ENCODE measurements at regions not wholly inside any gene's neighbourhood (a gene's known extent, or its start where the extent isn't known, plus 50 kb on each side); places are given as distances from the start of the nearest gene placed in this dataset.

DNA sequence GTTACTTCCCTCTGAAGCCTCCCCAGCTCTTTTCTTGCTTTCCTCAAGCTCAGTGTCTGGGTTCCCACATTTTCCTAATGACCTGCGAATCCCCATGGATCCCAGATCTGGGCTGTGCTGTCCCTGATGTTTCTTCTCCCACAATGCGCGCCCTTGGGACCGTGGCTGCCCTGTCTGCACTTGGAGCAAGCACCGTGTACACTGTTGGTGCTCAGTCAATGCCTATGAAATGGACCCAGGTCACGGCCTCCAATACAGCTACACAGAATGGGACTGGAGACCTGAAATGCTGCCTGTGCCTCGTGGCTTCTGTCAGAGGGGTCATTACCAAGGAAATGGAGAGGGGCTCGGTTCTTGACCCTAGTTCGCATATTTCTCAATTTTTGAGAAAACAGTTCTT lies 160.1 kb upstream of the SOX1 start:
- Histone ChIP-seq H3K27me3 (replicated peaks in 1 of 4; ENCODE audit: control insufficient read depth in 3 of 4, extremely low read depth in 1 of 4, insufficient read depth in 3 of 4, low read length in 3 of 4) (peaks cover 0 to 3% (median 0%) of the 10 kb centered on the region in 4 experiments; a peak in 1 of 7 replicates), H4K8ac (ENCODE audit: extremely low read depth, insufficient read depth, low read length) (no peak overlapping the region), H2AFZ (ENCODE audit: low read length) (no peak overlapping the region), H4K20me1 (replicated peaks in 1 of 2; ENCODE audit: control insufficient read depth in 1 of 2, insufficient read depth in 2 of 2, low read length in 2 of 2) (no peaks in the 10 kb centered on the region), H3K23ac (ENCODE audit: insufficient read length) (no peak overlapping the region), H4K5ac (ENCODE audit: insufficient read length, low read depth, low read length) (no peak overlapping the region), H3K36me3 (ENCODE audit: control insufficient read depth in 2 of 4, insufficient read depth in 4 of 4, low read length in 3 of 4) (no peaks in the 10 kb centered on the region), H2BK20ac (ENCODE audit: low read length) (no peak overlapping the region), H3K18ac (ENCODE audit: extremely low read depth, low read length) (no peak overlapping the region), H3K4ac (replicated peaks; ENCODE audit: insufficient read length, low read depth, low read length) (no peak overlapping the region), H2BK5ac (ENCODE audit: low read depth, low read length) (no peak overlapping the region), H2AK5ac (ENCODE audit: low read depth, low read length) (no peak overlapping the region), H3K27ac (ENCODE audit: low read depth, low read length) (no peak overlapping the region), H3K23me2 (ENCODE audit: low read depth, low read length) (no peaks in the 10 kb centered on the region), H2BK15ac (ENCODE audit: low read length) (0 out of 2 replicates have a peak overlapping the region, but pooled peaks have one; percentile 31), H3K56ac (replicated peaks; ENCODE audit: insufficient read length, low read depth, low read length) (no peak overlapping the region), H3K4me2 (ENCODE audit: insufficient read depth in 1 of 2, low read depth in 2 of 2, low read length in 2 of 2) (no peak overlapping the region), H4K91ac (replicated peaks; ENCODE audit: insufficient read length, low read length) (no peak overlapping the region), H3K4me1 (replicated peaks in 1 of 4; ENCODE audit: control insufficient read depth in 3 of 4, insufficient read depth in 4 of 4, low read length in 3 of 4) (no peaks in the 10 kb centered on the region), H2BK120ac (replicated peaks; ENCODE audit: low read depth, low read length) (no peak overlapping the region), H2BK12ac (ENCODE audit: low read depth, low read length) (no peak overlapping the region), H3K79me1 (ENCODE audit: low read depth, low read length) (no peaks in the 10 kb centered on the region), H3K14ac (ENCODE audit: insufficient read length) (no peak overlapping the region), H3K4me3 (ENCODE audit: extremely low read depth in 1 of 4, insufficient read depth in 2 of 4, low read depth in 3 of 4, low read length in 4 of 4) (no peak overlapping the region), H3K79me2 (ENCODE audit: control insufficient read depth in 1 of 2, insufficient read depth in 2 of 2, low read length in 2 of 2) (no peaks in the 10 kb centered on the region), H3K9me3 (ENCODE audit: insufficient read depth in 2 of 2, low read depth in 1 of 2, low read length in 1 of 2) (no peaks in the 10 kb centered on the region), H3K9ac (replicated peaks in 1 of 4; ENCODE audit: extremely low read depth in 1 of 4, low read depth in 3 of 4, low read length in 3 of 4) (no peak overlapping the region)
- FAIRE-seq (no peak), DNase-seq (ENCODE audit: low read depth in 1 of 2, low spot score in 2 of 2) (peak in 1 of 2 experiments; percentile 16)
- ChIA-PET POLR2A (ENCODE audit: partially characterized antibody) (no interaction called here), CTCF (ENCODE audit: partially characterized antibody) (interaction anchor here (0.8 kb wide), 1 partner anchor 13 kb away, joined by 3 read pairs; no protein-coding TSS in a partner anchor)
- TF ChIP-seq POLR2A (IDR thresholded peaks at IDR 0.05; ENCODE audit: control extremely low read depth in 1 of 2, low read depth in 2 of 2, low read length in 2 of 2) = no peak
- no peak for TF ChIP-seq POU5F1 (IDR thresholded peaks at IDR 0.05; ENCODE audit: low read depth, low read length)
- TF ChIP-seq KDM5A (IDR thresholded peaks at IDR 0.05; ENCODE audit: low read length) = no peak
- TF ChIP-seq RAD21 (IDR thresholded peaks at IDR 0.05 in 1 of 2, conservative IDR thresholded peaks at IDR 0.05 in 1 of 2; ENCODE audit: low read depth in 2 of 2, low read length in 2 of 2) = no peak
- no peak for TF ChIP-seq POLR2AphosphoS5 (IDR thresholded peaks at IDR 0.05; ENCODE audit: low read depth, low read length)
- no peak for TF ChIP-seq RFX5 (IDR thresholded peaks at IDR 0.05; ENCODE audit: borderline replicate concordance, low read depth, low read length)
- TF ChIP-seq HDAC2 (IDR thresholded peaks at IDR 0.05; ENCODE audit: borderline replicate concordance in 1 of 2, low read depth in 2 of 2, low read length in 2 of 2) = no peak
- no peak for TF ChIP-seq BCL11A (IDR thresholded peaks at IDR 0.05; ENCODE audit: low read depth in 2 of 2, low read length in 2 of 2)
- TF ChIP-seq KDM1A (IDR thresholded peaks at IDR 0.05; ENCODE audit: borderline replicate concordance, low read length) = no peak
- no peak for TF ChIP-seq SP2 (IDR thresholded peaks at IDR 0.05; ENCODE audit: low read length)
- TF ChIP-seq CBX8 (IDR thresholded peaks at IDR 0.05; ENCODE audit: borderline replicate concordance, low read depth, low read length) = no peak
- TF ChIP-seq ZNF274 (IDR thresholded peaks at IDR 0.05; ENCODE audit: borderline replicate concordance, extremely low read depth, low read length) = no peak
- TF ChIP-seq, protein P1, sequence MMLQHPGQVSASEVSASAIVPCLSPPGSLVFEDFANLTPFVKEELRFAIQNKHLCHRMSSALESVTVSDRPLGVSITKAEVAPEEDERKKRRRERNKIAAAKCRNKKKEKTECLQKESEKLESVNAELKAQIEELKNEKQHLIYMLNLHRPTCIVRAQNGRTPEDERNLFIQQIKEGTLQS (IDR thresholded peaks at IDR 0.05; ENCODE audit: insufficient read depth, low read depth, low read length) = no peak
- TF ChIP-seq SIRT6 (IDR thresholded peaks at IDR 0.05; ENCODE audit: low read length) = no peak
- 81% methylated on average over 9 of the region's 9 CpGs; no CpG with 5 or more reads in 1 of the 2 experiments for WGBS, 2 experiments (ENCODE audit: extremely low coverage in 1 of 2, insufficient coverage in 1 of 2, insufficient read length in 1 of 2, insufficient replicate concordance in 2 of 2, low coverage in 1 of 2, low lambda C conversion rate in 2 of 2, missing lambda C conversion rate in 1 of 2)
